ENCODE measurements at regions not wholly inside any gene's neighbourhood (a gene's known extent, or its start where the extent isn't known, plus 50 kb on each side); places are given as distances from the start of the nearest gene placed in this dataset.
"Not testable (repeated sequence)": the region's sequence is repeated elsewhere in the genome, so short reads cannot be mapped to it uniquely, and the experiment has no call there.

- DNase-seq (ENCODE audit: low read depth, low spot score): no peak
- H3K4me3 ChIP-seq (ENCODE audit: low read length): no peak overlapping the region
Observed at GRCh38 chr5:51712201-51712600, 329.0 kb downstream of the ISL1 start.

DNA sequence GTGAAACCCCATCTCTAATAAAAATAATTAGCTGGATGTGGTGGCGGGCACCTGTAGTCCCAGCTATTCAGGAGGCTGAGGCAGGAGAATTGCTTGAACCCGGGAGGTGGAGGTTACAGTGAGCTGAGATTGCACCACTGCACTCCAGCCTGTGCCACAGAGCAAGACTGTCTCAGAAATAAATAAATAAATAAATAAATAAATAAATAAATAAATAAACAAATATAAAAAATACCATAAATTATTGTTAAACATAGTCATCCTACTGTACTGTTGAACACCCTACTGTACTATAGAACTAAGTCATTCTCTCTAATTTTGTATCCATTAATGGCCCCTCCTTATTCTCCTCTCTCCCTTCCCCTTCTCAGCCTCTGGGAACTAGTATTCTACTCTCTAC lies 332.2 kb downstream of the ISL1 start:
- not testable (repeated sequence) for H3K4me3 ChIP-seq (ENCODE audit: low read length); DNase-seq (ENCODE audit: low read depth, low spot score)

DNA sequence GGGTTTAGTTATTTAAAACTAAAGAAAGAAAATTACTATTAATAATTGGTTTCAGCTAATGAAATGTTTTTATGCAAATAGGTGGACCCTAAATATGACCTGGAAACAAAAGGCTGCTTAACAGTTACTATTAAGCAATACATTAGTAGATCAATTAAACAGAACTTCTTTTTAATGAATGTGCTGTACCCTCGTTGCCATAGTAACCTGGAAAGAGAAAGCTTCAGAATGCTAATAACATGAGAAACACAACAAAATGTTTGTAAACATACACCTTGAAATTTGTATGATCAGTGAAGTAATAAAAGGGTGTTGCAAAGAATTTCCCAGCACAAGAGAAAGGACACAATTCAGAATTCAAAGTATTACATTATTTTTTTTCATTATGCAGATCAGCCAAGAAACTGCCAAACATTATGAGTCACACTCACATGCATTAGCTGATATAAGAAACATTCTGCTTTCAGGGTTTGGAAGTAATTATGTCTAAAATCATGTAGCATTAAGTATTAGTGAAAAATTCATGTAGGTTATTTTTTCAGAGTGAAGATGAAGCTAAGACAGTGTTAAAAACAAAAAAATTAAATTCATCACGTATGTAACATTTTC lies 348.3 kb downstream of the ISL1 start:
- H3K4me3 ChIP-seq (ENCODE audit: low read length): no peak overlapping the region
- no peak for DNase-seq (ENCODE audit: low read depth, low spot score)

- H3K4me3 ChIP-seq (ENCODE audit: low read length): no peak overlapping the region
- no peak for DNase-seq (ENCODE audit: low read depth, low spot score)
Observed at GRCh38 chr5:51732304-51732703, 349.1 kb downstream of the ISL1 start.

- H3K4me3 ChIP-seq (ENCODE audit: low read length): no peak overlapping the region
- no peak for DNase-seq (ENCODE audit: low read depth, low spot score)
Observed at GRCh38 chr5:51734677-51735076, 351.4 kb downstream of the ISL1 start.

- H3K4me3 ChIP-seq (ENCODE audit: low read length): no peak overlapping the region
- no peak for DNase-seq (ENCODE audit: low read depth, low spot score)
Observed at GRCh38 chr5:51746023-51746422, 362.8 kb downstream of the ISL1 start.

DNA sequence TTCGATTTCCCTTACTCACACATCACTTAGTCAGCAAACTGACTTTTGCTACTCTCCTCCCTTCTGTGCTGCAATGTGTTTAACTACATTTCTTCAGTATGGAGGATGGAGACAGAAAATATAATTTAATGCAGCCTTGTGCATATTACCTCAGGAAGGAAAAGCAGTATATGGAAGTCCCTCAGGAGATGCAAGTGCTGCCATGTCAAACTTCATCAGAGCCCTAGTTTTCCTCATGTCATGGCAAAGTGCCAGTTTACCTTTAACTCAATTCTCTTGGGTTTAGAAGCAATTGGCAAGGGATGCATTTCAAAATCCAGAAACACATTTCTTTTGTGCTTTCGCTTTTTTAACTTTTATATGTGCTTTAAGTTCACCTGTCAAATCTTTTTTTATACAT lies 365.4 kb downstream of the ISL1 start:
- no peak for DNase-seq (ENCODE audit: low read depth, low spot score)
- no peak overlapping the region for H3K4me3 ChIP-seq (ENCODE audit: low read length)
